ENCODE measurements at regions not wholly inside any gene's neighbourhood (a gene's known extent, or its start where the extent isn't known, plus 50 kb on each side); places are given as distances from the start of the nearest gene placed in this dataset.
"Not testable (repeated sequence)": the region's sequence is repeated elsewhere in the genome, so short reads cannot be mapped to it uniquely, and the experiment has no call there.

GRCh38 chr2:113813396-113813795, 57.0 kb upstream of the SLC35F5 start:
- H3K4me1 ChIP-seq (ENCODE audit: insufficient read depth, low read length); H3K9ac ChIP-seq (ENCODE audit: insufficient read depth, low read depth, low read length); H2AFZ ChIP-seq (ENCODE audit: low read length); H3K27me3 ChIP-seq (ENCODE audit: control insufficient read depth in 1 of 2, insufficient read depth in 2 of 2, low read length in 2 of 2); H3K9me3 ChIP-seq (ENCODE audit: low read length); H4K20me1 ChIP-seq (ENCODE audit: insufficient read depth, low read length); H3K79me2 ChIP-seq (ENCODE audit: insufficient read depth, low read length); in situ Hi-C loops (cut with HindIII; ENCODE audit: extremely low pct_ligation_motif_present, low pct_unique_long_range_greater_than_20kb); H3K36me3 ChIP-seq (replicated peaks in 1 of 2; ENCODE audit: control insufficient read depth in 1 of 2, insufficient read depth in 2 of 2, low read length in 2 of 2); BruUV-seq (replicated peaks); CTCF ChIA-PET (ENCODE audit: low intra/inter-chr PET ratio, low total read pairs); H3K27ac ChIP-seq (ENCODE audit: extremely low read length, insufficient read depth, low read length); H3K4me2 ChIP-seq (ENCODE audit: low read depth, low read length); intact Hi-C loops (cut with micrococcal nuclease; ENCODE audit: unreplicated experiment); FAIRE-seq; H3K4me3 ChIP-seq (replicated peaks in 1 of 3; ENCODE audit: insufficient read depth in 1 of 3, low read depth in 2 of 3, low read length in 3 of 3); ATAC-seq; POLR2A ChIA-PET; DNase-seq (ENCODE audit: low spot score): not testable (repeated sequence)
- 83% methylated on average over 3 of the region's 3 CpGs for WGBS (ENCODE audit: low lambda C conversion rate)

GRCh38 chr2:113812204-113812603, 55.8 kb upstream of the SLC35F5 start:
- H3K9me3 ChIP-seq (ENCODE audit: low read length), result no peaks in the 10 kb centered on the region
- FAIRE-seq, result no peak

More at GRCh38 chr2:113812204-113812603, 55.8 kb upstream of the SLC35F5 start:
- Histone ChIP-seq H4K20me1 (ENCODE audit: insufficient read depth, low read length) (no peaks in the 10 kb centered on the region), H3K27me3 (ENCODE audit: control insufficient read depth in 1 of 2, insufficient read depth in 2 of 2, low read length in 2 of 2) (no peaks in the 10 kb centered on the region; a peak in 1 of 5 replicates), H3K79me2 (ENCODE audit: insufficient read depth, low read length) (no peaks in the 10 kb centered on the region), H3K4me1 (ENCODE audit: insufficient read depth, low read length) (no peaks in the 10 kb centered on the region), H3K4me2 (ENCODE audit: low read depth, low read length) (no peak overlapping the region), H3K36me3 (replicated peaks in 1 of 2; ENCODE audit: control insufficient read depth in 1 of 2, insufficient read depth in 2 of 2, low read length in 2 of 2) (no peaks in the 10 kb centered on the region), H2AFZ (ENCODE audit: low read length) (no peak overlapping the region), H3K9ac (ENCODE audit: insufficient read depth, low read depth, low read length) (no peak overlapping the region), H3K4me3 (replicated peaks in 1 of 3; ENCODE audit: insufficient read depth in 1 of 3, low read depth in 2 of 3, low read length in 3 of 3) (no peak overlapping the region), H3K27ac (ENCODE audit: extremely low read length, insufficient read depth, low read length) (no peak overlapping the region)
- ATAC-seq (no peak), DNase-seq (ENCODE audit: low spot score) (no peak)
- in situ Hi-C loops (cut with HindIII; ENCODE audit: extremely low pct_ligation_motif_present, low pct_unique_long_range_greater_than_20kb) (no loop called here), intact Hi-C loops (cut with micrococcal nuclease; ENCODE audit: unreplicated experiment) (no loop called here)
- ChIA-PET CTCF (ENCODE audit: low intra/inter-chr PET ratio, low total read pairs) (no interaction called here), POLR2A (no interaction called here)
- no peak for TF ChIP-seq AGO2 (optimal IDR thresholded peaks at IDR 0.05; ENCODE audit: low read depth, low read length)
- TF ChIP-seq RFXAP (CRISPR knock-in tag; IDR thresholded peaks at IDR 0.05; ENCODE audit: borderline replicate concordance), result no peak
- TF ChIP-seq, protein P1, sequence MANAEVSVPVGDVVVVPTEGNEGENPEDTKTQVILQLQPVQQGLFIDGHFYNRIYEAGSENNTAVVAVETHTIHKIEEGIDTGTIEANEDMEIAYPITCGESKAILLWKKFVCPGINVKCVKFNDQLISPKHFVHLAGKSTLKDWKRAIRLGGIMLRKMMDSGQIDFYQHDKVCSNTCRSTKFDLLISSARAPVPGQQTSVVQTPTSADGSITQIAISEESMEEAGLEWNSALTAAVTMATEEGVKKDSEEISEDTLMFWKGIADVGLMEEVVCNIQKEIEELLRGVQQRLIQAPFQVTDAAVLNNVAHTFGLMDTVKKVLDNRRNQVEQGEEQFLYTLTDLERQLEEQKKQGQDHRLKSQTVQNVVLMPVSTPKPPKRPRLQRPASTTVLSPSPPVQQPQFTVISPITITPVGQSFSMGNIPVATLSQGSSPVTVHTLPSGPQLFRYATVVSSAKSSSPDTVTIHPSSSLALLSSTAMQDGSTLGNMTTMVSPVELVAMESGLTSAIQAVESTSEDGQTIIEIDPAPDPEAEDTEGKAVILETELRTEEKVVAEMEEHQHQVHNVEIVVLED (CRISPR knock-in tag; IDR thresholded peaks at IDR 0.05; ENCODE audit: borderline replicate concordance), result no peak
- no peak for TF ChIP-seq KAT8 (CRISPR knock-in tag; IDR thresholded peaks at IDR 0.05)
- no peak for TF ChIP-seq RXRB (CRISPR knock-in tag; IDR thresholded peaks at IDR 0.05; ENCODE audit: borderline replicate concordance)
- TF ChIP-seq TFDP2 (CRISPR knock-in tag; IDR thresholded peaks at IDR 0.05), result no peak
- TF ChIP-seq CHD2 (IDR thresholded peaks at IDR 0.05; ENCODE audit: low read depth, low read length), result no peak
- TF ChIP-seq ZNF883 (CRISPR knock-in tag; IDR thresholded peaks at IDR 0.05; ENCODE audit: not compliant biosample characterization), result no peak
- TF ChIP-seq ARHGAP35 (CRISPR knock-in tag; IDR thresholded peaks at IDR 0.05; ENCODE audit: borderline replicate concordance), result no peak
- no peak for TF ChIP-seq TP53 (CRISPR knock-in tag; conservative IDR thresholded peaks at IDR 0.05)
- TF ChIP-seq, protein P2, sequence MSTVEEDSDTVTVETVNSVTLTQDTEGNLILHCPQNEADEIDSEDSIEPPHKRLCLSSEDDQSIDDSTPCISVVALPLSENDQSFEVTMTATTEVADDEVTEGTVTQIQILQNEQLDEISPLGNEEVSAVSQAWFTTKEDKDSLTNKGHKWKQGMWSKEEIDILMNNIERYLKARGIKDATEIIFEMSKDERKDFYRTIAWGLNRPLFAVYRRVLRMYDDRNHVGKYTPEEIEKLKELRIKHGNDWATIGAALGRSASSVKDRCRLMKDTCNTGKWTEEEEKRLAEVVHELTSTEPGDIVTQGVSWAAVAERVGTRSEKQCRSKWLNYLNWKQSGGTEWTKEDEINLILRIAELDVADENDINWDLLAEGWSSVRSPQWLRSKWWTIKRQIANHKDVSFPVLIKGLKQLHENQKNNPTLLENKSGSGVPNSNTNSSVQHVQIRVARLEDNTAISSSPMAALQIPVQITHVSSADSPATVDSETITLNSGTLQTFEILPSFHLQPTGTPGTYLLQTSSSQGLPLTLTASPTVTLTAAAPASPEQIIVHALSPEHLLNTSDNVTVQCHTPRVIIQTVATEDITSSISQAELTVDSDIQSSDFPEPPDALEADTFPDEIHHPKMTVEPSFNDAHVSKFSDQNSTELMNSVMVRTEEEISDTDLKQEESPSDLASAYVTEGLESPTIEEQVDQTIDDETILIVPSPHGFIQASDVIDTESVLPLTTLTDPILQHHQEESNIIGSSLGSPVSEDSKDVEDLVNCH (CRISPR knock-in tag; IDR thresholded peaks at IDR 0.05), result no peak
- TF ChIP-seq, protein P3, sequence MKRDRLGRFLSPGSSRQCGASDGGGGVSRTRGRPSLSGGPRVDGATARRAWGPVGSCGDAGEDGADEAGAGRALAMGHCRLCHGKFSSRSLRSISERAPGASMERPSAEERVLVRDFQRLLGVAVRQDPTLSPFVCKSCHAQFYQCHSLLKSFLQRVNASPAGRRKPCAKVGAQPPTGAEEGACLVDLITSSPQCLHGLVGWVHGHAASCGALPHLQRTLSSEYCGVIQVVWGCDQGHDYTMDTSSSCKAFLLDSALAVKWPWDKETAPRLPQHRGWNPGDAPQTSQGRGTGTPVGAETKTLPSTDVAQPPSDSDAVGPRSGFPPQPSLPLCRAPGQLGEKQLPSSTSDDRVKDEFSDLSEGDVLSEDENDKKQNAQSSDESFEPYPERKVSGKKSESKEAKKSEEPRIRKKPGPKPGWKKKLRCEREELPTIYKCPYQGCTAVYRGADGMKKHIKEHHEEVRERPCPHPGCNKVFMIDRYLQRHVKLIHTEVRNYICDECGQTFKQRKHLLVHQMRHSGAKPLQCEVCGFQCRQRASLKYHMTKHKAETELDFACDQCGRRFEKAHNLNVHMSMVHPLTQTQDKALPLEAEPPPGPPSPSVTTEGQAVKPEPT (CRISPR knock-in tag; IDR thresholded peaks at IDR 0.05; ENCODE audit: low read depth), result no peak
- 5% methylated on average over 4 of the region's 4 CpGs for WGBS (ENCODE audit: low lambda C conversion rate)
- no TSS peak for BruUV-seq (replicated peaks)
